Dendritic cell treated with granulocyte-macrophage colony-stimulating factor and Interleukin-4, amounts not matched to agents 40 ng/mL and 50 ng/mL, for 4 days (primary cell): ENCODE measurements at regions not wholly inside any gene's neighbourhood (a gene's known extent, or its start where the extent isn't known, plus 50 kb on each side); places are given as distances from the start of the nearest gene placed in this dataset.
A peak's percentile ranks its signal among the peaks of the same experiment; 100 is the strongest.
"Not testable (repeated sequence)": the region's sequence is repeated elsewhere in the genome, so short reads cannot be mapped to it uniquely, and the experiment has no call there.

Source experiments
- H3K27ac Mint-ChIP-seq: one replicate; pipeline ENCODE4 v1.8.0; 2022; ENCODE audit warnings: mild to moderate bottlenecking, mixed read lengths
- H3K27me3 Mint-ChIP-seq: one replicate; pipeline ENCODE4 v1.8.0; 2022; ENCODE audit warnings: mild to moderate bottlenecking, mixed read lengths
- H3K36me3 Mint-ChIP-seq: one replicate; pipeline ENCODE4 v1.8.0; 2022; ENCODE audit warnings: low read depth, mixed read lengths
- H3K4me1 Mint-ChIP-seq: one replicate; pipeline ENCODE4 v1.8.0; 2022; ENCODE audit warnings: low read depth, mixed read lengths
- H3K4me3 Mint-ChIP-seq: one replicate; pipeline ENCODE4 v1.8.0; 2022; ENCODE audit warnings: mild to moderate bottlenecking, moderate library complexity, mixed read lengths
- H3K9me3 Mint-ChIP-seq: one replicate; pipeline ENCODE4 v1.8.0; 2022; ENCODE audit warnings: mixed read lengths
- intact Hi-C: fragments of 100-400 bp; cut with micrococcal nuclease; formaldehyde crosslinking; loops from one replicate; pipeline ENCODE4 v1.15.0; 2022

GRCh38 chr7:67913604-67914003, 917.0 kb downstream of the TYW1 start:
- Mint-ChIP-seq H3K4me1 (no peaks in the 10 kb centered on the region), H3K4me3 (no peak overlapping the region), H3K27me3 (no peaks in the 10 kb centered on the region), H3K36me3 (peaks cover 6% of the 10 kb centered on the region), H3K27ac (no peak overlapping the region), H3K9me3 (peaks cover 55% of the 10 kb centered on the region)
- intact Hi-C loops, result no loop called here

GRCh38 chr7:67916111-67916510, 919.5 kb downstream of the TYW1 start:
- peaks cover 53% of the 10 kb centered on the region for H3K9me3 Mint-ChIP-seq
- H3K4me1 Mint-ChIP-seq, H3K27ac Mint-ChIP-seq, intact Hi-C loops, H3K27me3 Mint-ChIP-seq, H3K4me3 Mint-ChIP-seq, H3K36me3 Mint-ChIP-seq: not testable (repeated sequence)

GRCh38 chr7:67916571-67917436, 920.2 kb downstream of the TYW1 start:
- no peaks in the 10 kb centered on the region for H3K27me3 Mint-ChIP-seq
- H3K27ac Mint-ChIP-seq, result no peak overlapping the region
- H3K36me3 Mint-ChIP-seq, result peaks cover 6% of the 10 kb centered on the region
- peaks cover 55% of the 10 kb centered on the region for H3K9me3 Mint-ChIP-seq
- no peaks in the 10 kb centered on the region for H3K4me1 Mint-ChIP-seq
- intact Hi-C loops, result no loop called here
- H3K4me3 Mint-ChIP-seq, result no peak overlapping the region

- Mint-ChIP-seq H3K4me3 (no peak overlapping the region), H3K27me3 (no peaks in the 10 kb centered on the region), H3K27ac (no peak overlapping the region), H3K9me3 (peaks cover 60% of the 10 kb centered on the region), H3K36me3 (peaks cover 6% of the 10 kb centered on the region), H3K4me1 (no peaks in the 10 kb centered on the region)
- intact Hi-C loops, result no loop called here
Observed at GRCh38 chr7:67917437-67917755, 920.8 kb downstream of the TYW1 start.

GRCh38 chr7:67918158-67918557, 921.5 kb downstream of the TYW1 start:
- Mint-ChIP-seq H3K4me1 (no peaks in the 10 kb centered on the region), H3K4me3 (no peak overlapping the region), H3K9me3 (peaks cover 67% of the 10 kb centered on the region)

GRCh38 chr7:67923286-67923685, 926.7 kb downstream of the TYW1 start:
- H3K9me3 Mint-ChIP-seq, result peaks cover 43% of the 10 kb centered on the region
- peaks cover under 1% of the 10 kb centered on the region for H3K36me3 Mint-ChIP-seq
- H3K27ac Mint-ChIP-seq, result no peak overlapping the region
- H3K4me1 Mint-ChIP-seq, result no peaks in the 10 kb centered on the region
- intact Hi-C loops, result no loop called here
- no peaks in the 10 kb centered on the region for H3K27me3 Mint-ChIP-seq
- no peak overlapping the region for H3K4me3 Mint-ChIP-seq

More at GRCh38 chr7:67918158-67918557, 921.5 kb downstream of the TYW1 start:
- intact Hi-C loops, result no loop called here
- H3K36me3 Mint-ChIP-seq, result peaks cover 6% of the 10 kb centered on the region
- H3K27ac Mint-ChIP-seq, result peak overlapping the region; percentile 25
- no peaks in the 10 kb centered on the region for H3K27me3 Mint-ChIP-seq

- Mint-ChIP-seq H3K36me3 (no peaks in the 10 kb centered on the region), H3K27me3 (no peaks in the 10 kb centered on the region), H3K27ac (no peak overlapping the region), H3K4me3 (no peak overlapping the region), H3K4me1 (no peaks in the 10 kb centered on the region), H3K9me3 (peaks cover 36% of the 10 kb centered on the region)
- intact Hi-C loops, result no loop called here
Observed at GRCh38 chr7:67928141-67928540, 931.5 kb downstream of the TYW1 start.

- H3K27me3 Mint-ChIP-seq, H3K4me1 Mint-ChIP-seq, H3K36me3 Mint-ChIP-seq, intact Hi-C loops, H3K4me3 Mint-ChIP-seq, H3K27ac Mint-ChIP-seq: not testable (repeated sequence)
- H3K9me3 Mint-ChIP-seq, result peaks cover 28% of the 10 kb centered on the region
Observed at GRCh38 chr7:67936447-67936846, 939.8 kb downstream of the TYW1 start.

GRCh38 chr7:67940400-67940799, 943.8 kb downstream of the TYW1 start:
- H3K27ac Mint-ChIP-seq, result no peak overlapping the region
- H3K4me1 Mint-ChIP-seq, result no peaks in the 10 kb centered on the region
- intact Hi-C loops, result no loop called here
- H3K4me3 Mint-ChIP-seq, result no peak overlapping the region
- H3K9me3 Mint-ChIP-seq, result peaks cover 43% of the 10 kb centered on the region
- H3K36me3 Mint-ChIP-seq, result no peaks in the 10 kb centered on the region
- no peaks in the 10 kb centered on the region for H3K27me3 Mint-ChIP-seq

- peaks cover 58% of the 10 kb centered on the region for H3K9me3 Mint-ChIP-seq
- no peak overlapping the region for H3K4me3 Mint-ChIP-seq
- H3K36me3 Mint-ChIP-seq, result no peaks in the 10 kb centered on the region
- H3K4me1 Mint-ChIP-seq, result no peaks in the 10 kb centered on the region
- intact Hi-C loops, result no loop called here
- no peak overlapping the region for H3K27ac Mint-ChIP-seq
- no peaks in the 10 kb centered on the region for H3K27me3 Mint-ChIP-seq
Observed at GRCh38 chr7:67947191-67947590, 950.6 kb downstream of the TYW1 start.

GRCh38 chr7:67947646-67948045, 951.0 kb downstream of the TYW1 start:
- no peaks in the 10 kb centered on the region for H3K36me3 Mint-ChIP-seq
- no peak overlapping the region for H3K4me3 Mint-ChIP-seq
- H3K27me3 Mint-ChIP-seq, result no peaks in the 10 kb centered on the region
- H3K27ac Mint-ChIP-seq, result no peak overlapping the region
- intact Hi-C loops, result no loop called here
- H3K4me1 Mint-ChIP-seq, result no peaks in the 10 kb centered on the region
- peaks cover 54% of the 10 kb centered on the region for H3K9me3 Mint-ChIP-seq

- H3K27ac Mint-ChIP-seq, result no peak overlapping the region
- H3K27me3 Mint-ChIP-seq, result no peaks in the 10 kb centered on the region
- H3K36me3 Mint-ChIP-seq, result no peaks in the 10 kb centered on the region
- intact Hi-C loops, result no loop called here
- no peak overlapping the region for H3K4me3 Mint-ChIP-seq
- no peaks in the 10 kb centered on the region for H3K4me1 Mint-ChIP-seq
- peaks cover 53% of the 10 kb centered on the region for H3K9me3 Mint-ChIP-seq
Observed at GRCh38 chr7:67950321-67951083, 953.9 kb downstream of the TYW1 start.

GRCh38 chr7:67955061-67955460, 958.4 kb downstream of the TYW1 start:
- Mint-ChIP-seq H3K4me3 (no peak overlapping the region), H3K27ac (no peak overlapping the region), H3K36me3 (no peaks in the 10 kb centered on the region), H3K9me3 (peaks cover 51% of the 10 kb centered on the region), H3K4me1 (no peaks in the 10 kb centered on the region), H3K27me3 (no peaks in the 10 kb centered on the region)
- intact Hi-C loops, result no loop called here

GRCh38 chr7:67962863-67963262, 966.2 kb downstream of the TYW1 start:
- H3K27me3 Mint-ChIP-seq, result no peaks in the 10 kb centered on the region
- H3K36me3 Mint-ChIP-seq, result no peaks in the 10 kb centered on the region
- peaks cover 59% of the 10 kb centered on the region for H3K9me3 Mint-ChIP-seq
- H3K4me3 Mint-ChIP-seq, result no peak overlapping the region
- intact Hi-C loops, result no loop called here
- no peaks in the 10 kb centered on the region for H3K4me1 Mint-ChIP-seq
- H3K27ac Mint-ChIP-seq, result no peak overlapping the region
